ENCODE measurements at regions not wholly inside any gene's neighbourhood (a gene's known extent, or its start where the extent isn't known, plus 50 kb on each side); places are given as distances from the start of the nearest gene placed in this dataset.

GRCh38 chr15:97501291-97501690 is 459.2 kb upstream of the ARRDC4 start:
- TF ChIP-seq MXI1 (IDR thresholded peaks at IDR 0.05; ENCODE audit: borderline replicate concordance, low read depth, low read length) (no peak), CHD1 (IDR thresholded peaks at IDR 0.05; ENCODE audit: low read depth, low read length) (no peak), POLR2A (IDR thresholded peaks at IDR 0.05; ENCODE audit: low read depth, low read length) (no peak), MAFK (IDR thresholded peaks at IDR 0.05; ENCODE audit: low read depth, low read length) (no peak), RAD21 (IDR thresholded peaks at IDR 0.05; ENCODE audit: low read length) (no peak), BHLHE40 (IDR thresholded peaks at IDR 0.05; ENCODE audit: low read depth, low read length) (no peak), MAZ (IDR thresholded peaks at IDR 0.05; ENCODE audit: borderline replicate concordance, low read depth, low read length) (no peak), RCOR1 (IDR thresholded peaks at IDR 0.05; ENCODE audit: insufficient replicate concordance, low read length) (no peak), NFE2L2 (IDR thresholded peaks at IDR 0.05; ENCODE audit: low read depth, low read length) (no peak), FOS (IDR thresholded peaks at IDR 0.05; ENCODE audit: low read depth, low read length) (no peak), USF2 (IDR thresholded peaks at IDR 0.05; ENCODE audit: low read depth, low read length) (no peak), SMC3 (IDR thresholded peaks at IDR 0.05; ENCODE audit: low read depth, low read length) (no peak), RFX5 (IDR thresholded peaks at IDR 0.05; ENCODE audit: low read depth, low read length) (no peak)
- H4K5ac ChIP-seq (ENCODE audit: low read depth, low read length), result no peak overlapping the region
- H2BK15ac ChIP-seq (ENCODE audit: low read depth, low read length), result no peak overlapping the region
- no peak overlapping the region for H2BK20ac ChIP-seq (ENCODE audit: low read depth, low read length)
- no peaks in the 10 kb centered on the region for H3K36me3 ChIP-seq (ENCODE audit: control insufficient read depth, insufficient read depth, low read length)
- H3K9ac ChIP-seq (ENCODE audit: low read depth, low read length), result no peak overlapping the region
- H2AK9ac ChIP-seq (replicated peaks; ENCODE audit: low read depth, low read length, poor library complexity), result no peak overlapping the region
- DNase-seq, result no peak
- no peak overlapping the region for H2BK5ac ChIP-seq (ENCODE audit: low read depth, low read length, poor library complexity, severe bottlenecking)
- WGBS, 2 experiments (ENCODE audit: extremely low coverage in 2 of 2, insufficient read length in 1 of 2), result no CpG with 5 or more reads among the region's 1 CpG
- H3K27ac ChIP-seq (ENCODE audit: insufficient read depth, low read length), result no peak overlapping the region
- H2AFZ ChIP-seq (replicated peaks; ENCODE audit: low read length, poor library complexity), result no peak overlapping the region
- in situ Hi-C loops (cut with MboI; ENCODE audit: low sequenced_read_pairs), result no loop called here
- ATAC-seq (ENCODE audit: low read depth), result no peak
- H4K8ac ChIP-seq (ENCODE audit: low read depth in 2 of 2, low read length in 2 of 2), result no peak overlapping the region
- no peaks in the 10 kb centered on the region for H3K4me1 ChIP-seq (ENCODE audit: control insufficient read depth, insufficient read depth, low read length)
- intact Hi-C loops (cut with micrococcal nuclease), result no loop called here
- H3K27me3 ChIP-seq (ENCODE audit: control insufficient read depth, insufficient read depth, low read length), result no peaks in the 10 kb centered on the region
- no peaks in the 10 kb centered on the region for H3K79me1 ChIP-seq (ENCODE audit: low read depth in 1 of 2, low read length in 2 of 2)
- no peak overlapping the region for H2AK5ac ChIP-seq (ENCODE audit: low read depth, low read length)
- no peak overlapping the region for H3K14ac ChIP-seq (replicated peaks; ENCODE audit: low read depth, low read length)
- no TSS peak for BruUV-seq (replicated peaks)
- CTCF ChIA-PET, result interaction anchor here (0.7 kb wide), 1 partner anchor 13 kb away, joined by 3 read pairs; no protein-coding TSS in a partner anchor
- peaks cover 6% of the 10 kb centered on the region; the same call in 1 of the 2 replicates for H3K9me3 ChIP-seq (ENCODE audit: control insufficient read depth, insufficient read depth, low read length)
- no peak overlapping the region for H3K23ac ChIP-seq (ENCODE audit: low read depth, low read length)
- no peak overlapping the region for H4K91ac ChIP-seq (ENCODE audit: insufficient read depth, low read depth, low read length)
- POLR2A ChIA-PET (ENCODE audit: unreplicated experiment), result no interaction called here
- no peak overlapping the region for H2BK120ac ChIP-seq (ENCODE audit: low read depth, low read length)
- no peaks in the 10 kb centered on the region for H3K9me1 ChIP-seq (ENCODE audit: insufficient read depth, low read length)
- no peaks in the 10 kb centered on the region for H4K20me1 ChIP-seq (ENCODE audit: insufficient read depth, low read length)
- dilution Hi-C loops (cut with HindIII; ENCODE audit: low sequenced_read_pairs, unreplicated experiment), result no loop called here
- no peak overlapping the region for H3K18ac ChIP-seq (ENCODE audit: low read depth, low read length)
- no peak overlapping the region for H3K4me3 ChIP-seq (ENCODE audit: insufficient read depth, low read depth, low read length)
- no peak overlapping the region for H3K56ac ChIP-seq (ENCODE audit: extremely low read depth, insufficient read depth, low read length)
- H3K4me2 ChIP-seq (ENCODE audit: low read depth, low read length), result no peak overlapping the region
- no peak overlapping the region for H3K4ac ChIP-seq (ENCODE audit: low read depth, low read length)

Measured in IMR-90 (cell line).